Mesendoderm (in vitro differentiated cells): ENCODE measurements at regions not wholly inside any gene's neighbourhood (a gene's known extent, or its start where the extent isn't known, plus 50 kb on each side); places are given as distances from the start of the nearest gene placed in this dataset.

ENCODE experiments used
- DNase-seq: peaks from one replicate; pipeline ENCODE4 v3.0.0; 2013
- H2AK5ac ChIP-seq: 2 replicates; pipeline ENCODE4 v1.6.1; 2013; ENCODE audit warnings: low read length, inconsistent platforms
- H2BK120ac ChIP-seq: 2 replicates; pipeline ENCODE4 v1.6.1; 2013; ENCODE audit warnings: low read depth, mild to moderate bottlenecking, low read length, moderate library complexity, mixed read lengths
- H2BK15ac ChIP-seq: replicated peaks from 2 replicates; pipeline ENCODE4 v1.6.1; 2013; ENCODE audit warnings: low read depth, mild to moderate bottlenecking, moderate library complexity
- H2BK5ac ChIP-seq: 2 replicates; pipeline ENCODE4 v1.6.1; 2013; ENCODE audit warnings: low read length, inconsistent platforms
- H3K18ac ChIP-seq: 2 replicates; pipeline ENCODE4 v1.6.1; 2013; ENCODE audit warnings: mild to moderate bottlenecking, low read length, mixed read lengths
- H3K23ac ChIP-seq: one replicate; pipeline ENCODE4 v1.6.1; 2013; ENCODE audit warnings: low read length
- H3K27ac ChIP-seq: 2 replicates; pipeline ENCODE4 v1.5.1; 2013; ENCODE audit warnings: low read depth, mild to moderate bottlenecking, inconsistent platforms, low read length, moderate library complexity
- H3K27me3 ChIP-seq: 2 replicates; pipeline ENCODE4 v1.6.1; 2013; ENCODE audit warnings: low read length, control low read depth, mild to moderate bottlenecking, inconsistent platforms; ENCODE audit not compliant: insufficient read depth, poor library complexity
- H3K36me3 ChIP-seq: 2 replicates; pipeline ENCODE4 v1.6.1; 2013; ENCODE audit warnings: low read length, inconsistent platforms; ENCODE audit not compliant: control insufficient read depth, insufficient read depth
- H3K4ac ChIP-seq: one replicate; pipeline ENCODE4 v1.6.1; 2013; ENCODE audit warnings: low read depth, mild to moderate bottlenecking, low read length, moderate library complexity
- H3K4me1 ChIP-seq: 2 replicates; pipeline ENCODE4 v1.6.1; 2013; ENCODE audit warnings: low read depth, low read length, inconsistent platforms; ENCODE audit not compliant: control insufficient read depth
- H3K4me2 ChIP-seq: 2 replicates; pipeline ENCODE4 v1.6.1; 2013; ENCODE audit warnings: low read length
- H3K4me3 ChIP-seq: 2 replicates; pipeline ENCODE4 v1.5.1; 2013; ENCODE audit warnings: mild to moderate bottlenecking, low read length
- H3K56ac ChIP-seq: one replicate; pipeline ENCODE4 v1.6.1; 2013; ENCODE audit warnings: low read length
- H3K79me1 ChIP-seq: 2 replicates; pipeline ENCODE4 v1.6.1; 2013; ENCODE audit warnings: low read length, inconsistent platforms
- H3K79me2 ChIP-seq: 2 replicates; pipeline ENCODE4 v1.6.1; 2013; ENCODE audit warnings: mild to moderate bottlenecking, low read length; ENCODE audit not compliant: control insufficient read depth, insufficient read depth
- H3K9ac ChIP-seq: 2 replicates; pipeline ENCODE4 v1.6.1; 2013; ENCODE audit warnings: low read length, inconsistent platforms
- H4K5ac ChIP-seq: one replicate; pipeline ENCODE4 v1.6.1; 2013; ENCODE audit warnings: low read length
- H4K8ac ChIP-seq: one replicate; pipeline ENCODE4 v1.6.1; 2013; ENCODE audit warnings: low read depth, mild to moderate bottlenecking, control low read depth, low read length, moderate library complexity
- WGBS: extraction: QIAGEN DNeasy Blood & Tissue Kit; methylation state at CpG from one replicate; pipeline ENCODE4 v1.1.7; 2013; ENCODE audit warnings: low lambda C conversion rate, missing lambda C conversion rate; ENCODE audit not compliant: insufficient coverage; ENCODE audit errors: extremely low coverage; 5-methylcytosine and 5-hydroxymethylcytosine counted together

DNA sequence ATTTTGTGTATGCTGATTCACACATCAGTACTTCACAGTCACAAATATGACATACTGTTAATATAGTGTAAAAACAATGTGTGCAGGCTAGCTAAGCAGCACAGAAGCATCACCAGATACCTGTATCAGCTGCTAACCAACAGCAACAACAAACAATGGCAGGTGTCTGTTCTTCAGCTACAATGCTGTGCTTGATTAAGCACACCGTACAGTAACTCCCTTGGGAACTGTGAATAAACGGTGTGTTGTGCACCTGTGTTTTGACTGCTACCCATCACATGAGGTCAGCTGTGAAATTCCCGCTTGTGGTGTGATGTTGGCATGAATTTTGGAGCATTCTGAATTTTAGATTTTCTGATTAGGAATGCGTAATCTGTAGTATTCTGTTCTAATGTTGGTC, 379.7 kb upstream of the FAT1 start:
- Histone ChIP-seq H3K18ac (no peak overlapping the region), H2BK15ac (no peak overlapping the region), H3K4me3 (no peak overlapping the region), H3K4ac (no peak overlapping the region), H2BK5ac (no peak overlapping the region), H2BK120ac (no peak overlapping the region), H3K27ac (no peak overlapping the region), H3K4me1 (no peaks in the 10 kb centered on the region), H4K5ac (no peak overlapping the region), H4K8ac (no peak overlapping the region), H3K79me1 (no peaks in the 10 kb centered on the region), H2AK5ac (no peak overlapping the region), H3K9ac (no peak overlapping the region), H3K36me3 (no peaks in the 10 kb centered on the region), H3K79me2 (no peaks in the 10 kb centered on the region), H3K27me3 (no peaks in the 10 kb centered on the region), H3K4me2 (no peak overlapping the region), H3K23ac (no peak overlapping the region), H3K56ac (no peak overlapping the region)
- no peak for DNase-seq
- no CpG with 5 or more reads among the region's 4 CpGs for WGBS

DNA sequence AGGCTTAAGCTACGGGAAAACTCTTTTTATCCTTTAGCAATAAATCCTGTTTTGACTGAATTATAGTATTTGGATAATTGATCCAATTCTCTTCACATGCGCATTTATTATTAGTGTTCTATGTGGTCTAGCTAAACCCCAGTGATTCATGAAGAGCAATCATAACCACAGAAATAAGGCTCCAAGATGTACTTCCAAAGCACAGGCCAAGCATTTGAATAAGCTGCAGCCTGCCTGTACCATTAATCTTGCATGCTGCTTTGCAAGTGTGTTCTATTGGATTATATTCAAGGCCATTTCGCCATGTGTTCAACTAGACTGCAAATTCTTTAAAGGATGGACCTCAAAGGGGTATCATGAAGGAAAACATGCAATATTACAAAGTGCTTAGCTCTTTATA, 385.2 kb upstream of the FAT1 start:
- Histone ChIP-seq H4K8ac (no peak overlapping the region), H3K36me3 (no peaks in the 10 kb centered on the region), H3K18ac (no peak overlapping the region), H2BK5ac (no peak overlapping the region), H3K56ac (no peak overlapping the region), H3K4me1 (no peaks in the 10 kb centered on the region), H3K79me1 (no peaks in the 10 kb centered on the region), H2BK15ac (no peak overlapping the region), H4K5ac (no peak overlapping the region), H3K4me2 (no peak overlapping the region), H3K27me3 (no peaks in the 10 kb centered on the region), H2AK5ac (no peak overlapping the region), H3K23ac (no peak overlapping the region), H3K4ac (no peak overlapping the region), H3K9ac (no peak overlapping the region), H3K79me2 (no peaks in the 10 kb centered on the region), H3K27ac (no peak overlapping the region), H3K4me3 (no peak overlapping the region), H2BK120ac (no peak overlapping the region)
- WGBS = no CpG with 5 or more reads among the region's 3 CpGs
- DNase-seq = no peak

DNA sequence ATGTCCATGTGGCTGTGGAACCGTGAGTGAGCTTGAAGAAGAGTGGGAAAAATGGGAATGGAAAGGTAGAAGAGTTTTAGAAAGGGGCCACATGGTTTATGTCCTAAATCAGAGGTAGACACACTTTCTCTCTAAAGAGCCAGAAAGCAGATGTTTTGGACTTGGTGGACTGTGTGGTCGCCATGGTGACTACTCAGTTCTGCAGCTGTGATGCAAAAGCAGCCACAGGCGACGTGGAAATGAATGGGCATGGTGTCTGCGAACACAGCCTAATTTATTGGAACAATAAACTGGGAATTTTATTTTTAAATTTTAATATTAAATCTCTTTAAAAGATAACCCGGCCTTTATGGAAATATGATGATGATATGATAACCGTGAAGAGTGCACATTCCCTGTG, 386.0 kb upstream of the FAT1 start:
- Histone ChIP-seq H2BK5ac (no peak overlapping the region), H3K23ac (no peak overlapping the region), H3K4me2 (no peak overlapping the region), H3K9ac (no peak overlapping the region), H3K79me2 (no peaks in the 10 kb centered on the region), H3K56ac (no peak overlapping the region), H3K36me3 (no peaks in the 10 kb centered on the region), H2BK120ac (no peak overlapping the region), H2BK15ac (no peak overlapping the region), H3K4me1 (no peaks in the 10 kb centered on the region), H2AK5ac (no peak overlapping the region), H3K27me3 (no peaks in the 10 kb centered on the region), H3K18ac (no peak overlapping the region), H3K4me3 (no peak overlapping the region), H4K5ac (no peak overlapping the region), H3K4ac (no peak overlapping the region), H3K79me1 (no peaks in the 10 kb centered on the region), H4K8ac (no peak overlapping the region), H3K27ac (no peak overlapping the region)
- DNase-seq = no peak
- WGBS = no CpG with 5 or more reads among the region's 7 CpGs

DNA sequence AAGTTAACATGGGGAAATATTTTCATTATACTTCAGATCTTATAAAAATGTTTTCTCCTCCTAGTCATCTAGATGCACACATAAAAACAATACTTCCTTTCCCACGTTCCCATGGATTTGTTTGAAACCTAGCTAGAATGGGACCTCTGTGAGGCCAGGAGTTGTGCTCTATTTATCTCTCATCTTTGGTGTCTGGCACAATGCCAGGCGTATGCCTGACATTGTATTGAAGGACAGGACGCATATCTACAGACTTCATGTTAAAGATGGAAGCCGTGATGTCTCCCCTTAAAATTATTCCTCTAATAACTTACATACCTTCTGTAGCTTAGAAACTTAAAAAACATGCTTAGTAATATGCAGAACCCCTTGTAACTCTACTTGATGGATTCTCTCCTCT, 394.5 kb upstream of the FAT1 start:
- H3K27me3 ChIP-seq = no peaks in the 10 kb centered on the region
- no peak overlapping the region for H3K9ac ChIP-seq
- DNase-seq = no peak
- H3K18ac ChIP-seq = no peak overlapping the region
- H3K4me1 ChIP-seq = no peaks in the 10 kb centered on the region
- H2BK5ac ChIP-seq = no peak overlapping the region
- no peak overlapping the region for H2AK5ac ChIP-seq
- no peak overlapping the region for H4K8ac ChIP-seq
- H3K79me1 ChIP-seq = no peaks in the 10 kb centered on the region
- no peak overlapping the region for H4K5ac ChIP-seq
- no peak overlapping the region for H2BK120ac ChIP-seq
- WGBS = no CpG with 5 or more reads among the region's 4 CpGs
- H3K36me3 ChIP-seq = no peaks in the 10 kb centered on the region
- no peak overlapping the region for H3K23ac ChIP-seq
- no peak overlapping the region for H3K4ac ChIP-seq
- no peaks in the 10 kb centered on the region for H3K79me2 ChIP-seq
- H3K4me2 ChIP-seq = no peak overlapping the region
- H2BK15ac ChIP-seq = no peak overlapping the region
- no peak overlapping the region for H3K56ac ChIP-seq
- no peak overlapping the region for H3K27ac ChIP-seq
- H3K4me3 ChIP-seq = no peak overlapping the region

DNA sequence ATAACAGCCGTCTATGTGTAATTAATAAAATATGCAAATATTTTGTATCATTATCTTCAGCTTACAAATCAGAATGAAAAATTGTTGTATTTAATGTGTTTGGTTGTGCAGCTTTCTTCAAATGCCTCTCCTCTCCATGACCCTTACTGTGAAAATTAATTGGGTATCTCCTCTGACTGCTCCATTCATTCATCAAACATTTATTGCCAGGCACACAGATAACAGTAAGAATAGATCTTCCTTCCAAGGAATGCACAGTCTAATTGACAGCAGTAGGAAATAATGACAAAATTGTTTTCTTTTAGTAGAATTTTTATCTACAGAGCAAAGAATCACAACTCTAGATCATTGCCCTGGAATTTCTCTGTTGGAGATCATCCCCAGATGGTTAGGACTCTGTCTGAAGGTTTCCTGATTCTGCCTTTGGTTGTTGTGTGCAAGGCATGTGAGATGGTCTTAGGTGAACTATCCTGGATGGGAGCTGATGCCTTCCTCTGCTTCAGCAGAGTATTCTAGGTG, 395.0 kb upstream of the FAT1 start:
- no peak overlapping the region for H3K18ac ChIP-seq
- no peaks in the 10 kb centered on the region for H3K79me1 ChIP-seq
- H4K5ac ChIP-seq = no peak overlapping the region
- H3K4me3 ChIP-seq = no peak overlapping the region
- H3K56ac ChIP-seq = no peak overlapping the region
- H3K4me2 ChIP-seq = no peak overlapping the region
- H3K4ac ChIP-seq = no peak overlapping the region
- H3K36me3 ChIP-seq = no peaks in the 10 kb centered on the region
- H3K27me3 ChIP-seq = no peaks in the 10 kb centered on the region
- H3K4me1 ChIP-seq = no peaks in the 10 kb centered on the region
- no peak for DNase-seq
- H4K8ac ChIP-seq = no peak overlapping the region
- H3K23ac ChIP-seq = no peak overlapping the region
- no peak overlapping the region for H2BK5ac ChIP-seq
- no peak overlapping the region for H2BK120ac ChIP-seq
- no peak overlapping the region for H2AK5ac ChIP-seq
- H3K79me2 ChIP-seq = no peaks in the 10 kb centered on the region
- WGBS = no CpG with 5 or more reads among the region's 1 CpG
- no peak overlapping the region for H3K9ac ChIP-seq
- no peak overlapping the region for H2BK15ac ChIP-seq
- H3K27ac ChIP-seq = no peak overlapping the region

DNA sequence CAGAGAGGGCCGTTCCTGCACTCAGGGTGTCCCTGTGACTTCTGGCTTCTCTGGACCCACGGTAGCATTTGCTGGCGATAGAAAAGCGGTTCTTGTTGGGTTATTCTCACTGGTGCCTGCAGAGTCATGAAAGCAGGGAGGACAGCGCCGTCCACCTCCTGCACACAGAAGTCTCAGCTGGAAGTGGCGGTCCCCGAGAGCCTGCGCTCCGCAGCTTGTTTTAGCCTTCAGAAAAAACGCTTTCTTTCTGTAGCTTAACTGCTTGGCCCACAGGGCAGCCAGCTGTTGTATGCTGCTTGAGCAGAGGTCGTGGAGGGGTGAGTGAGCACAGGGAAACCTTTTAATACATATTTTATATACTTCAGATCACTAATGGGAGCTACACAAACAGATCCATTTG, 400.7 kb upstream of the FAT1 start:
- Histone ChIP-seq H2BK120ac (no peak overlapping the region), H3K9ac (no peak overlapping the region), H2AK5ac (no peak overlapping the region), H2BK5ac (no peak overlapping the region), H3K56ac (no peak overlapping the region), H3K4me2 (no peak overlapping the region), H2BK15ac (no peak overlapping the region), H4K8ac (no peak overlapping the region), H3K79me1 (no peaks in the 10 kb centered on the region), H3K79me2 (no peaks in the 10 kb centered on the region), H3K18ac (no peak overlapping the region), H3K27me3 (no peaks in the 10 kb centered on the region), H4K5ac (no peak overlapping the region), H3K4ac (no peak overlapping the region), H3K23ac (no peak overlapping the region), H3K4me1 (no peaks in the 10 kb centered on the region), H3K4me3 (no peak overlapping the region), H3K27ac (no peak overlapping the region), H3K36me3 (no peaks in the 10 kb centered on the region)
- WGBS = no CpG with 5 or more reads among the region's 12 CpGs
- no peak for DNase-seq
